ENCODE measurements at regions not wholly inside any gene's neighbourhood (a gene's known extent, or its start where the extent isn't known, plus 50 kb on each side); places are given as distances from the start of the nearest gene placed in this dataset.
"Not testable (repeated sequence)": the region's sequence is repeated elsewhere in the genome, so short reads cannot be mapped to it uniquely, and the experiment has no call there.

DNA sequence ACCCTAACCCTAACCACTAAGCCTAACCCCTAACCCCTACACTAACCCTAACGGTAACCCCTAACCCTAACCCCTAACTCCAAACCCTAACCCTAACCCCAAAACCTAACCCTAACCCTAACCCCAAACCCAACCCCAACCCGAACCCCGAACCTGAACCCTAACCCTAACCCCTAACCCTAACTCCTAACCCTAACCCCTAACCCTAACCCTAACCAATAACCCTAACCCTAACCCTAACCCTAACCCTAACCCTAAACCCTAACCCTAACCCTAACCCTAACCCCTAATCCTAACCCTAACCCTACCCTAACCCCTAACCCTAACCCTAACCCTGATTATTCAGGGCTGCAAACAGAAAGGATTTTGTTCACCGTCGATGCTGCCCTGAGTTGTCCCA is 144.6 kb upstream of the DUSP22 start:
- DNase-seq, result not testable (repeated sequence)

DNA sequence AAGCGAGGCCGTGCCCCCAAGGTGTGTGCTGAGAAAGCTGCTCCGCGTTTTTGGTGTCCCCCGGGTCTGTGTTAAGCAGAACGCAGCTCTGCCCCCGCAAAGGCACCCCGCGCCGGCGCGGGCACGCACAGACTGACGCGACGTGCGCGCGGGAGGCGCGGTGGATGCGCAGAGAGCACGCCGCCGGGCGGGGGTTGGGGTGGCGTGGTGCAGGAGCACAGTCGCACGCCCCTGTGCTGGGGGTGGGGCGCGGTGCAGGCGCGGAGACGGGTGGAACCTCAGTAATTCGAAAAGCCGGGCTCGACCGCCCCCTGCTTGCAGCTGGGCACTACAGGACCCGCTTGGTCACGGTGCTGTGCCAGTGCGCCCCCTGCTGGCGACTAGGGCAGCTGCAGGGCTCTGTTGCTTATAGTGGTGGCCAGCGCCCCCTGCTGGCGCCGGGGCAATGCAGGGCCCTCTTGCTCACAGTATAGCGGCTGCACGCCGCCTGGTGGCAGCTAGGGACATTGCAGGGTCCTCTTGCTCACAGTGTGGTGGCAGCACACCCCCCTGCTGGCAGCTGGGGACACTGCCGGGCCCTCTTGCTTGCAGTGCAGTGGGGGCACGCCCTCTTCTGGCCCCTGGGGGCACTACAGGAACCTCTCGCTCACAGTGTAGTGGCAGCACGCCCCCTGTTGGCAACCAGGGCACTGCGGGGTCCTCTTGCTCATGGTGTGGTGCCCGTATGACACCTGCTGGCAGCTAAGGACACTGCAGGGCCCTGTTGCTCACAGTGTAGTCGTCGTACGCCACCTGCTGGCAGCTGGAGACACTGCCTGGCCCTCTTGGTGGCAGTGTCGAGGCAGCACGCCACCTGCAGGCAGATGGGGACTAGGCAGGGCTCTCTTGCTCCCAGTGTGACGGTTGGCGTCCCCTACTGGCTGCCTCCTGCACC is 144.0 kb upstream of the DUSP22 start:
- DNase-seq, result peak; percentile 91 to 92

DNA sequence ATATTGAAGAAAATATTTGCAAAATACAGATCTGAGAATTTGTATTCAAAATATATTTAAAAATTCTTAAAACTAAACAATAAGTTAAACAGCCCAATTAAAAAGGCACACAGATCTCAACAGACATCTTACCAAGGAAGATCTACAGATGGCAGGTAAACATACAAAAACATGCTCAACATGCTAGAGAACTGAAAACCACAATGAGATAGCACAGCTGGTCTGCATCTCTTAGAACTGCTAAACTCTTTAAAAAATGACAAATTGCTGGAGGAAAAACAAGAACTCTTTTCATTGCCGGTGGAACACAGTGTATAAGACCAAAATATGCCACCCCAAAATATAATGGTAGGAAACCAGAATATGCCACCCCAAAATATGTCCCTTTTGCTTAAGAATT is 142.1 kb upstream of the DUSP22 start:
- not testable (repeated sequence) for DNase-seq

DNA sequence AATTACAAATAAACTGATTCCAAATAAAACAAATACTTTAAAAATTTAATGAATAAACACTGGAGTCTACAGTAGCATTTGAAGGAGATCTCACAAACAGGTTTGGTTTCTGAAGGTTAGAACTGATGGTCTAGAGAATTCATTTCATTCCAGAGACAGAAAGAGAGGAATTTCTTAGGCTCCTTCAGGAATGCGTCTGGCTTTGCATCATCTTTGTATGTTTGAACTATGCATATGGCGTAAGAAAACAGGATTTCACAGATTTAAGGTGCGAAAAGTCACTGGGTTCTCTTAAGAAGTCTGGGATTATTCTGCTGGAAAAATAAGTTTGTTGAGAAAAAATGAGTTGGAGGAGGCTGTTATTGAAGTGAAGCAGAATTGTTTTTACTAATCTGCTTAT is 139.9 kb upstream of the DUSP22 start:
- not testable (repeated sequence) for DNase-seq

DNA sequence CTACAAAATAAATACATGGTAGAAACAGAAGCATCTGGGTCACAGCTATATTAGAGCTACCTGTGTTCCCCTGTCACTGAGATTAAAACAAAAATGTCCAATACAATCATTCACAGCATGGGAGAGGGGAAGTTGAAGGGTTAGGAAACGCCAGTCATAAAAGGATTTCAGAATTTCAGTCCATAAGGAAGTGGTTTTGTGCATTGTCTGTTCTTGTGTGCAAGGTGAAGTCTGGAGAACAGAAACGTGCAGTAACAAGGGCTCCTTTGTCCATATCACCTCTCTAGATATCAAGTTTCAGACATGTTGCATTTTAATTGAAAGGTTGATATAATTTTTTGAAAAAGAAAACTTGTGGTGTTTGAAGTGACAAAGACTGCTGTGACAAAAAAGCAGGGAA is 139.3 kb upstream of the DUSP22 start:
- DNase-seq, result not testable (repeated sequence)

DNA sequence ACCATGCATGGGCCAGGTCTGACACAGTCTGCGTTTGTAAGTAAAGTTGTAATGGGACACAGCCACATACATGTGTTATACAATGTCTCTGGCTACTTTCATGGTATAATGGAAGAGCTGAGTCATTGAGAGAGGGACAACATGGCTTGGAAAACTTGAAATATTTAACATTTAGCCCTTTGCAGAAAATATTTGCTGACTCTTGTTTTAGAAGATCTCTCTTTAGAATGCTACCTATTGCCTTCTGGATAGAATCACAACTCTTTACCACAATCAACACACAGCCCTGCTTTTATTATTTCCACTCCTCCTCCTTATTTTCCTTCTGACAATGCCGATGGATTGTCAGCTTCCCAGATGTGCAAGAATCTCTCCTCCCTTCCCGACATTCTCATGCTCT is 138.4 kb upstream of the DUSP22 start:
- DNase-seq, result not testable (repeated sequence)

DNA sequence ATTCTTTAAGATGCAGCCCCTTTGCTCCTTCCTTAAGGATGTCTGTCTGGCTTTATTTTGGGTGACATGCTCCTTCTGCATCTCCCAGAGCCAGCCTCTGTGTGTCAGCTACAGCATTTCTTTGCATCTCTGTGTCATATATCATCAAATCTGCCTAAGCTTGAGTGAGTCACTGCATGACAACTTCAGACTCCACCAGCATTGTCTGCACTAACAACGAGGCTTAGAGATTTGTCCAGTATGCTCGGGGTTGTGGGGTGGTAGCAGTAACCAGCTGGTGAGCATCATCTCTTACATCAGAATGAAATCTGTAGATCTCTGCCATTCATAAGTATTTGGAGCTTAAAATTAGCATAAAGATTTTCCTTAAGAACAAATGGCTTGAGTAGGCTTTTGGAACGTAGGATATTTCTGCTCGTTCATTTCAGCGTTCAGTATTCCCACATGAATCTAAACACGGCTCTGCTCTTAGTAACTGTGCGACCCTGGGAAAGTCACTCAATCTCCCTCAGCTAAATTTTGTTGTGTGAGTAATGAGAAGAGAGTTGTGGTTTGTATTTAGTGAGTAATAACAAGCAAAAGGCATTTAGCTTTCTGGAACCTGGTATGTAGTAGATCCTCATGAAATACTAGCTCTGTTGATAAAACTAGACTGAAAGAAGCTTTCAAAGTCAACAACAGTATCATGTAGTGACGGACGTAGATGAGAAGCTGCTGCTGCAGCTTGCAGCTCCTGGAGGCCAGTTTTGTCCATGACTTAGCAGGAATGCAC is 137.8 kb upstream of the DUSP22 start:
- DNase-seq, result not testable (repeated sequence)

DNA sequence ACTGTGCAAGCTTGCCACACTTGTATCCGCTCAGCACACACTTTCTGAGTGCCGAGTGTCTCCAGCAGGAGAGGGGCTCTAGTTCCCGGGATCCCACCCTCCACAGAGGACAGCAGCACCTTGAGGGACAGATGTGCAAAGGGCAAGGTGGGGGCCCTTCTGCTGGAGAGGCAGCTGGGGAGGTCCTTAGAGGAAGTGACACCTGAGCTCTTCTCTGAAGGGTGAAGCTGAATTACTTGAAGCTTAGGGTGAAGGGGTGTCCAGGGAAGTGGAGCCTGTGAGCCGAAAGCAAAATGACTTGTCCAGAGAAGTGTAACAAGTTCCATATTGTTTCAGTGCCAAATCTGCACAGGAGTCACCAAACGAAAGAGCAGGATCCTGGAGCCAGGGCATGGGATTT is 136.3 kb upstream of the DUSP22 start:
- DNase-seq, result no peak

DNA sequence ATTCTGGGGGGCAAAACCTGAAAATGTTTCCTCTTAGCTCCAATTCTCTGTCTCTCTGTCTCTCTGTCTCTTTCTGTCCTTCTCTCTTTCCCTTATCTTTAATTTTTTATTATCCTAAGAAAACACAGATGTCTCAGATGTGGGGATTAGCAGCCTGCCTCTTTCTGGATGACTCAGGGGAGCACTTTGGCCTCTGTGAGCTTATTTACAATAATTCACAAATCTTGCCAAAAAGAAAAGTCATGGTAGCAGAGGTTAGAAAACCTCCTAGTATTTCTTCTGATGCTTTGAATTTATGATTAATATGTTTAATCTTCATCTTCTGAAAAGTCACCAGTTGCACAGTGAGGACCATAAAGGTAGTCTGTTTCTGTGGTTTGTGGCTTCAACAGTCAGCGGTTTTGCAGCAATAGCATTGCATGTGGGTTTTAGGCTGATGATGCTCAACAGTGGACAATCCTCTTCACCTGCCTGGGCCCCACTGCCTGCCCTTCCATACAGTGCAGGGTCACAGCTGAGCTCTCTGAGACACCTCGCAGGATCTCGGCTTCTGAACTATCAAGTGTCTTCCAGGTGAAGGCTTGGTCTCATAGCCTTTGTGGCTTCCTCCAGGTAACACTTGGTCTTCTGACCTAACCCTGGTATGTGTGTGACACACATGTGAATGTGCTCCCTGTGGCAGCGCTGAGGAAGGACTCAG is 135.7 kb upstream of the DUSP22 start:
- not testable (repeated sequence) for DNase-seq

DNA sequence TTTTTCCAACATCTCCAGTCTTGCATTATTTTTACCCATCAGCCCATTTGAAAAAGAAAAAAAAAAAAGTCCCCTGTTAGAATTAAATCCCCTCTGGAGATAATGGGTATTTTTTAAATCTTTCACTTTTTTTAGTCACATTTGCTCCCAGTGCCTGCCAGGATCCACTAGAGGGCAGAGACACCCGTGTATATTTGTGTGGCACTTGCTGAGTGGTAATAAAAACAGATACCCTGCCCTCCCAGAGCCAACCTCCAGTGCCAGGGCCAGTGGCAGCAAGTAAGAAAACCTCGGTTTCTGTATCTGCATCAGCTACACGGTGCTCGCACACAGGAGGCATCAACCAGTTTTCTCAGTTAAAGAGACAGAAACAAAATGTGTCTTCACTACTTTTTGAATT is 135.1 kb upstream of the DUSP22 start:
- not testable (repeated sequence) for DNase-seq

DNA sequence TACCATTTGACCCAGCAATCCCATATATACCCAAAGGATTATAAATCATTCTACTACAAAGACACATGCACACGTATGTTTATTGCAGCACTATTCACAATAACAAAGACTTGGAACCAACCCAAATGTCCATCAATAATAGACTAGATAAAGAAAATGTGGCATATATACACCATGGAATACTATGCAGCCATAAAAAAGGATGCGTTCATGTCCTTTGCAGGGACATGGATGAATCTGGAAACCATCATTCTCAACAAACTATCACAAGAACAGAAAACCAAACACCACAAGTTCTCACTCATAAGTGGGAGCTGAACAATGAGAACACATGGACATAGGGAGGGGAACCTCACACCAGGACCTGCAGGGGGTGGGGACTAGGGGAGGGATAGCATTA is 130.6 kb upstream of the DUSP22 start:
- DNase-seq, result not testable (repeated sequence)

DNA sequence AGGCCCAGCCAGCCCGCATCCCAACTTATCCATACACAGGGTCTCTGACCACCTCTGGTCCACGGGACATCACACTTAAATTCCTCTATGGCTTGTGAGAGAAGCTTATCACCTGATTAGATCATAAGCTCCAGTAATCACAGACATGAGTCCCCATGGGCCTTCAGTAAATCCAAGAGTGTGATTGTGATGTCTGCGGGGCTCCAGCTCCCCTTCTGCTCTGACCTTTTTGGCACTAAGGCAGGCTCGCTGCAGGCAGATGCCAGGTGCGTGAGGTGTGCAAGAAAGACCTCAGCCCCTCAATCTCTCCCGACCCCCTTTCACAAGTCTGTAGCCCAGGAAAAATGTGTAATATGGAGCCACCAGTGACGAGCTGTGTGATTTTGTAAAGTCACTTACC is 127.6 kb upstream of the DUSP22 start:
- no peak for DNase-seq

DNA sequence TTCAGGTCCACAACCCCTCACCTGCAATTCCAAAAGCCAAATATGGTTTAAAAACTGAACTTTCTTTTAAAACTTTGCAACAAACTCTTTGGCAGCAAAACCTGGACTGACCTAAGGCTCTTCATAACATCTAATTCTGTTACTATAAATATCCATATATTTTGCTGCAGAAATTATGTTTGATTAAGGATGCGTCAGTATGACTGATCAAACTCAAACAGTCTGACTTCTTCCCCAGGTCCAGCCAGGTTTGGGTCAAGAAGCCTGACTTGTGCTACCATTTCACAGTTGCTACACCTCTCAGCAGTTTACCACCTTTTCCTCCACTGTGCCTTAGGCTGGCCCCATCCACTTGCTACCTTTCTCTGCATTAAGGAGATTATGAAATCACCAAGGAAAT is 127.0 kb upstream of the DUSP22 start:
- no peak for DNase-seq

DNA sequence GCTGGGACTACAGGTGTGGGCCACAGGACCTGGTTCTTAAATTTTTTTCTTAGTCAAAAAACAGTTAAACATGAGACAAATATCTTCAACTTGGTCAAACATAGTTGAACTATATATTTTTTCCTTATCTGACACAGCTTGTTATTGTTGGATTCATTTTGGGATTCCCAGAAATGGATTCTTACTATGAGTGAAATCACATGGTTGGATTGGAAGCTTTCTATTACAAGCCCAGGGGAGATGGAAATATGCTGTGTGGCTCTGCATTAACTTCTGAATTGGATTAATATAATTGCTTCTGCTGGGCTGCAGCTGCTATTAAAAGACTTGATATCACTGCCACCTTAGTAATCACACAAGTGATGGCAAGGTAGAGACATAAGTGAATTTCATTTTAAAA is 126.4 kb upstream of the DUSP22 start:
- DNase-seq, result no peak

DNA sequence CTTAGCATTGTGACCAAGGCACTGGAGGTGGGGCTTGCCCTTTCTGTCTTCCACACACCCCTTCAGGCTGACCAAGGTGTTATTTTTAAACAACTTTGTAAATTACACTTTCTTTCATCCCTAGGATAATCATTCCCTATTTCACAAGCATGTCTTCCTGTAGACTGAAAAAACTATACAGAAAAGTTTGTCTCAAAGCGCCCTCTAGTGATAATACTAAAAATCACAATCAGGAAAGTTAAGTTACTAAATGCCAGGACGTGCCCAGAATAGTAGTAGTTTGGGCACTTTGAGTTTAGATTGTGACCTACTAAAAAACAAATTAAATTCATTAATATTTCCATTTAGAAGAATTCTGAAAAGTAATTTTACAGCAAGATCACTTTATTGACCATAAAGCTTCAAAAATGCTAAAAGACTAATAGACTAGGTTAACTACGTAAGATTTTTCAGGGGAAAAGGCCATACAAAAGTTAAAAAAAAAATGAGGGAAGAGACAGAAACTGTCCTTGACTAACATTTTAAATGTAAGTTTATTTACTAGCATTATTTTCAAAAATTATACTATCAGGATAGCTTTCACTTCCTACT is 123.3 kb upstream of the DUSP22 start:
- DNase-seq, result no peak

DNA sequence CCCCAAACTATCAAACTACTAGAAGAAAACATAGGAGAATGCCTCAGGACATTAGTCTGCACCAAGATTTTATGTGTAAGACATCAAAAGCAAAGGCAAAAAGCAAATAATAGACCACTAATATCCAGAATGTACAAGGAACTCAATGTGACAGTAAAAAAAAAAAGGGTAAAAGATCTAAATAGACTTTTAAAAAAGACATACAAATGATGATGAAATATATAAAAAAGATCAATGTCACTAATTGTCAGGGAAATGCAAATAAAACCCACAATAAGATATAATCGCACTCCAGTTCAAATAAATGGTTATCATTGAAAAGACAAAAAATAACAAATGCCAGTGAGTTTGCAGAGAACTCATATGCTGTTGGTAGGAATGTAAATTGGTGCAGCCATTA is 118.3 kb upstream of the DUSP22 start:
- DNase-seq, result no peak

DNA sequence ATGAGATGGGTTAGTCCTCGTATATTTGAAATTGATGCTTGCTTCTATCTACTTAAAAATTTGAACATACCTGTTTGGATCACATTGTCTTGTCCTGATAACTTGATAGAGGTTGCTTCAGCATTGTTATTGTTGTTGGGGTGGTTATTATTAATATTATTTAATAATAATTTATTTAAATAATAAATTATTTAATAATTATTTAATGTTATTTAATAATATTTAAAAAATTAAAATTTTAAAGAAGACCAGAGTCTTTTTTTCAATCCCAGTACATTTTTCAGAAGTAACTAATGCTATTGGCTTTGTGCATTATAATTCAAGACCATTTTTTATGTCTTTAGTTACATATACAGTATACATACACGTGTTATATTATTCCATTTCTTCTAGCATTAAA is 116.6 kb upstream of the DUSP22 start:
- no peak for DNase-seq

DNA sequence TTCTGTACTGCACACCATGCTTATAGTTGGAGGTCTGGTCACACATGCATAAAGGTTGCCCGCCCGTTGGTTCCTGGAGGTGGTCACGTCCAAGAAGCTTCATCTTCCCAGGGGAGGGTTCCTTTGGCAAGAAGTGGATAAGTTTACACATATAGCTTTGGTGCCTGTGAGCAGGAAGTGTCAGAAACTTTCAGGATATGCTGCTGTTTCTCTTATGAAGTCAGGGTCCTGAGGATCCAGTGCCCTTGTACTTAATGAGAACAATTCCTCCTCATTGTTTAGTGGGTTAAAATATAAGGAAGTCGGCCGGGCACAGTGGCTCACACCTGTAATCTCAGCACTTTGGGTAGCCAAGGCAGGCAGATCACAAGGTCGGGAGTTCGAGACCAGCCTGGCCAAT is 115.5 kb upstream of the DUSP22 start:
- no peak for DNase-seq

DNA sequence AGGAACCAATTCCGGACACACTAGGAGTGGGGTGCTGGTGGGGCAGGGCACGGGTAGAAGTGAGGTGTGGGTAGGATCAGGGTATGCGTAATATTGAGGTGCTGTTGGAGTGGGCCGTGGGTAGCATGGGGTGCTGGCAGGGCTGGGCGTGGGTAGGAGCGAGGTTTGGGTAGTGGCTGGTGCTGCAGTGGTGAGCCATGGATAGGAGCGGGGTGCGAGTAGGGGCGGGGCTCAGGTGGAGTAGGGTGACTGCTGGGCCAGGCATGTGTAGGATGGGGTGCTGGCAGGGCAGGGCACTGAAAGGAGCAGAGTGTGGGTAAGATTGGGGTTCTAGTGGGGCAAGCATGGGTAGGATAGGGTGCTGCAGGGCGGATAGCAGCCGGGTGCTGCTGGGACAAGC is 114.2 kb upstream of the DUSP22 start:
- DNase-seq, result no peak

DNA sequence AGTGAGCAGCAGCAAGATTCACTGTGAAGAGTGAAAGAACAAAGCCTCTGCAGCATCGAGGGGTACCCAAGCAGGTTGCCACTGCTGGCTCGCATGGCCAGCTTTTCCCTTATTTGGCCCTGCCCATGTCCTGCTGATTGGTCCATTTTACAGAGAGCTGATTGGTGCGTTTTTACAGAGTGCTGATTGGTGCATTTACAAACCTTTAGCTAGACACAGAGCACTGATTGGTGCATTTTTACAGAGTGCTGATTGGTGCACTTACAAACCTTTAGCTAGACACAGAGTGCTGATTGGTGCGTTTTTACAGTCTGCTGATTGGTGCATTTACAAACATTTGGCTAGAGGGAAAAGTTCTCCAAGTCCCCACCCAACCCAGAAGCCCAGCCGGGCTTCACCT is 113.4 kb upstream of the DUSP22 start:
- DNase-seq, result not testable (repeated sequence)

DNA sequence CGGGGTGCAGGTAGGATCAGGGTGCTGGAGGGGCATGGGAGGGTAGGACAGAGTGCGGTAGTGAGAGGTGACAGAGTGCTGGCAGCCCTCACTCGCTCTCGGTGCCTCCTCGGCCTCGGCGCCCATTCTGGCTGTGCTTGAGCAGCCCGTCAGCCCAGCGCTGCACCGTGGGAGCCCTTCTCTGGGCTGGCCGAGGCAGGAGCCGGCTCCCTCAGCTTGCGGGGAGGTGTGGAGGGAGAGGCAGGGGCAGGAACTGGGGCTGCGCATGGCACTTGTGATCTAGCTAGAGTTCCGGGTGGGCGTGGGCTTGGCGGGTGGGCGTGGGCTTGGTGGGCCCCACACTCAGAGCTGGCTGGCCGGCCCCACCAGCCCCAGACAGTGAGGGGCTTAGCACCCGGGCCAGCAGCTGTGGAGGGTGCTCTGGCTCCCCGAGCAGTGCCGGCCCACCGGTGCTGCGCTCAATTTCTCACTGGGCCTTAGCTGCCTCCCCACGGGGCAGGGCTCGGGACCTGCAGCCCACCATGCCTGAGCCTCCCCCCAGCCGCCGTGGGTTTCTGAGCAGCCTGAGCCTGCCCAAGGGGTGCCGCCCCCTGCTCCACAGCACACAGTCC is 112.8 kb upstream of the DUSP22 start:
- DNase-seq, result no peak

DNA sequence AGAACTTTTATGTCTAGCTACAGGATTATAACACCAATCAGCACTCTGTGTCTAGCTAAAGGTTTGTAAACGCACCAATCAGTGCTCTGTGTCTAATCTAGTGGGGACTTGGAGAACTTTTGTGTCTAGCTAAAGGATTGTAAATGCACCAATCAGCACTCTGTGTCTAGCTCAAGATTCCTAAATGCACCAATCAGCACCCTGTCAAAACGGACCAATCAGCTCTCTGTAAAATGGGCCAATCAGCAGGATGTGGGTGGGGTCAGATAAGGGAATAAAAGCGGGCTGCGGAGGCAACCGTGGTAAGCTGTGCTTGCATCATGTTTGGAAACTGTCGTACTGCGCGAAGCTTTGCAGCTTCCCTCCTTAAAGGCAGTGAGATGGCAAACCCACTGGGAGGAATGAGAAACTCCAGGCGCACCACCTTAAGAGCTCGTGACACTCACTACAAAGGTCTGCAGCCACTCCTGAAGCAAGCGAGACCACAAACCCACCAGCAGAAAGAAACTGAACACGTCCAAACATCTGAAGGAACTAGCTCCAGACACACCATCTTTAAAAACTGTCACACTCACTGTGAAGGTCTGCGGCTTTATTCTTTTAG is 112.1 kb upstream of the DUSP22 start:
- DNase-seq, result not testable (repeated sequence)
